CD4-positive, alpha-beta T cell treated with Interleukin-1 beta for 1 hour (primary cell): ENCODE measurements at regions not wholly inside any gene's neighbourhood (a gene's known extent, or its start where the extent isn't known, plus 50 kb on each side); places are given as distances from the start of the nearest gene placed in this dataset.

Source experiments
- DNase-seq, 2 donors: peaks; one replicate each; pipeline ENCODE4 v3.0.0-alpha.2; 2020 to 2022

DNA sequence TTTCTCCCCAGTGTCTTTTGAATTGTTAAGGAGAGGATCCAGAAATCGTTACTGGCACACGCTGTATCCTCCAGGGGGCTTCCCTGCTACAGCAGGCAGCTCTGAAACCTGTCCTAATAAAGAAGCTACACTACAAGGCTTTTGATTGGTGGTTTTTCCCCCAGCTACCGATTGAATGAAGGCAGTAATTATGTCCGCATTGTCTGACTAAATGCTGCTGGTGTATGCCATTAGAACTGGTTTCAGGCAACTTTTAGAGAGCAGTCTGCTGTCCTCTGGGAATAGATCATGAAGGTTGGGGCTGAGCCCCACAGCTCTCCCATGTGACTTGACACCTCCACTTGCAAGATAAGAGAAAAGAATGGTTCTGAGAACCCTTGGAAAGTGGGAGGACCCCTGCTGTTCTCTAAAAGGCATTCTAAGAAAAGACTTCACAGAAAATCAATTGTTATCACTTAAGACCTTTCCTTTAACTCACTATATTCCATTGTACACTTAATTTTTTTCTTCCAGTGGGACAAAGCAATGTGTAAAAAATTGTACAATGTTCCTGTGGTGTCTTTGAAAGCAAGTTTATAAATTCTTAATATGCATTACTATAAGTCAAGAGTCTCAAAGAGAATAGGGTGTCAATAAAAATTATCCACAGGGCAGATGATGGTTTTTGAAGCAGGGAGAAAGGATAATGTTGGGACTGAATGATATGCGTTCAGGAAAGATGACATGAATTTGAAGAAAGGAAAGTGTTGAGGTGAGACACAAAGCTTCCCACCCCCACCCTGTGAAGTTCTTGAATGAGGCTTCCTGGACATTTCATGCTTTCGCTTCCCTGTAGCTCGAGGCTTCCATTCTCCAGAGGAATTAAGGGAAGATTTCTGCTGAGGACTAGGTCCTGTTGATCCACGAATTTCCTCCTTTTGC, 53.0 kb upstream of the DAZL start:
- no peak for DNase-seq

- DNase-seq: no peak
Observed at GRCh38 chr3:16658925-16659793, 53.9 kb upstream of the DAZL start.

DNA sequence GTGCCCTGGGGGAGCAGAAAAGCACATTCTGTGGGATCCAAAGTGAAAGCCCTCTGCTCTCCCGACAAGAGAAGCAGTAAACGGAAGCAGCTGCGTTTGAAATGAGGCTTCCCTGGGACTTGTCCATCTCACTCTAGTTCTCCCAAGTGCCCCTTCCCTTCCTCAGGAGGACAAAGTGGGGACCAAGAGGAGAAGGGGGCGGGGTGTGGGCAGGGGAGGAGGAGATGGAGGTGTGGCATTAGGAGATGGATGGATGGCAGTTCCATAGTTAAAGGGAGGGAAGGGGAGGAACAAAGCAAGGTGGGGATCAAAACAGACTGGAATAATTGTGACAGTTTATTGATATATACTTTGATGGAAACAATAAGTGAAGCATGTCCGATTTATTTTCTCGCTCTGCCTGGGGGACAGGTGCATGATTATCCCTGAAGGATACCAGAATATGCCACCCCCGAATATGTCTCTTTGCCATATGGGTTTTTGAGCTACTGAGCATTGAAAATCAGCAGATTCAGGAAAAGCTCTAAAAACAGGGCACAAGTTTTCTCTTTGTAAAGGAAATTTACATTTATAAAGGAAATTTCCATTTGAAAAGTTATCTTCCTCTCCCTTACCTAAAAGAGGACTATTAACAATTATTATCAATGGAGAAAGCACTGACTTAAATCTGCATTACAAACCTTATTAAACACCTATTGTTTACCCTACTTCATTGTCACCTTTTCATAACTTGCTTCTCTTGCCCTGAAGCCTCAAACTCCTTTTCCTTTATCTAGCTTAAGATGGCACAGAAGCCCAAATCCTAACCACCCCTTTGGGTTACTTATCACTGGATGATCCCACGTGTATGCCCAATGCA, 58.9 kb upstream of the DAZL start:
- DNase-seq: no peak

DNA sequence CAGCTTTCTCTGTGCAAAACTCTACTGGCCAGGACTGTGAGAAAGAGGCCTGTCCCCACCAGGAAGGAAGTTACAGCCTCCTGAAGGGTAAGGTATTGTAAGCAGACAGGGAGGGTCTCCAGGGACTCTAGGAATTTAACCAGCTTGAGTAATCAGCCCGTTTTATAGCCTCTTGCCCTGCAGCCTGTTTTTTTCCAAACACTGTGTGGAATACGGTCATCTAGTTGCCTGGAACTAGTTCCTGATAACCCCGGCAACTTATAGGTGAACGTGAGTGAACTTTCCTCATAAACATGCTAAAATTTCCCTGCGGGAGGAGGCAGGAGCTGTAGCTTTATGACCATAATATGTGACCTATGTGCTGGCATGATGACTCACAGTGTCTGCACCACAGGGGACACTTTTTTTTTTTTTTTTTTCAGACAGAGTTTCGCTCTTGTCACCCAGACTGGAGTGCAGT, 60.1 kb upstream of the DAZL start:
- DNase-seq: no peak

- DNase-seq: no peak
Observed at GRCh38 chr3:16666206-16666605, 61.0 kb upstream of the DAZL start.

DNA sequence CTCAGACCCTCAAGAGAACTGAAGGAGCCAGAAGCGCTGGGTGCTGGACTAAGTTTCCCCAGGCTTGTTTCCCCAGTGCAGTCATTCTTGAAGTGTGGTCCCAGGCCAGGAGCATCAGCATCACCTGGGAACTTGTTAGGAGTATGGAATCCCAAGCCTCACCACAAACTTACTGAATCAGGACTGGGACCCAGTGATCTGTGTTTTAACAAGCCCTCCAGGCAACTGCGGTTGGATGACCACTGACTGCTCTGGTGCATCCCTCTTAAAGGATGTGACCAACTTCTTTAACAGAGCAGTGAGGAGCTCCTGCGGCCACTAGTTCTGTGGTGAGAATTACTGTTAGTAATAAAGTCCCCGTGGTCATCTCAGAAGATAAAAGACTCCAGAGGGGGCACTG, 62.4 kb upstream of the DAZL start:
- no peak for DNase-seq

- DNase-seq: no peak
Observed at GRCh38 chr3:16668776-16669545, 63.7 kb upstream of the DAZL start.

- DNase-seq: no peak
Observed at GRCh38 chr3:16670191-16670590, 65.0 kb upstream of the DAZL start.

DNA sequence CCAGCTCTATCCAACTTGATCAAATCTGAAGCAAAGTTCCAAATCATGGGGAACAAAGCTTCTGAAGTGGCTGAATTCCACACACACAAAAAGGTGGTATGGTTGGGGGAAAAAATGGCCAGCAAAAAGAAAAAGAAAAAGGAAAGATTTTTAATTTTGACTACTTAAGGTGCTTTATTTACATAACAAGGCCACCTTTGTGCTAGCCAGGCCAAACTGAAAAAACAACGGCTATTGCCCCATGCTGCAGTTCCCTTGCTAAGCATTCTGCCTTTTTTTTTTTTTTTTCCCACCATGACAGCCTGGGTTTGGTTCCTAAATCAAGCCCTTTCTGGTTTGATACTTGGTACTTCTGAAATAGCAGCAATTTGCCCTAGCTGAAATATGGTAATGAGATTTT, 66.5 kb upstream of the DAZL start:
- no peak for DNase-seq

DNA sequence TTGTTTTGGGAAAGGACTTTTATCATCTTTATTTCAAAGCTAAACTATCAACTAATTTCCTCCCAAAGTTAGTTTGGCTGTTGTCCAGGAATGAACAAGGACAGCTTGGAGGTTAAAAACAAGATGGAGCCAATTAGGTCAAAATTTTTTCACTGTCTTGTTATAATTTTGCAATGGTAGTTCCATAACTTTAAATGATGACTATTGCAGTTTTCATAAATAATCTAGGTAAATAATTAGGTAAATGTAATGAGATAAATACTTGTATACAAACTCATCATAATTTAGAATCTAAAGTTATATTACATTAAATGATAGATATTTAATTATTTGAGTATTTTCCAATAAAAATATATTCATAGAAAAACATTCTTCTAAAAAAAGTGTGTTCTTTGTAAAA, 68.3 kb upstream of the DAZL start:
- no peak for DNase-seq

GRCh38 chr3:16675805-16676204, 70.6 kb upstream of the DAZL start:
- no peak for DNase-seq

DNA sequence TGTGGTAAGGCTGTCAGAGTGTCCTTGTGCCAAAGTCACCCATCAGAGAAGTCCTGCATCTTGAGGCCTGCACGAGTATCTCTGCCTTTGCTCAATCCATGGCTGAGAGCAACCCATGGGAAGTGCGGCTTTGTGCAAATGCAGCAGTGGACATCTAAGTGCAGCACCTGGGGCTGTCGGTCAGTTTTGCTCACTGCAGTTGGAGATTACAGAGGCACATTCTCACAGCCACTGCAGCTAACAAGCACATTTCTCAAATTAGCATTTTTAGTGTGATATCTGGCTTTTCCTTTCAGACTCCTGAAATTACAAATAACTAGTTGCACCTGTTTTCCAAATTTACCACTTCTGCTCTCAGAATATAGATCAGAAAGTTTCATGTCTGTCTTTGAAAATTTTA, 81.5 kb upstream of the DAZL start:
- DNase-seq: no peak

GRCh38 chr3:16687221-16687620, 82.0 kb upstream of the DAZL start:
- no peak for DNase-seq

DNA sequence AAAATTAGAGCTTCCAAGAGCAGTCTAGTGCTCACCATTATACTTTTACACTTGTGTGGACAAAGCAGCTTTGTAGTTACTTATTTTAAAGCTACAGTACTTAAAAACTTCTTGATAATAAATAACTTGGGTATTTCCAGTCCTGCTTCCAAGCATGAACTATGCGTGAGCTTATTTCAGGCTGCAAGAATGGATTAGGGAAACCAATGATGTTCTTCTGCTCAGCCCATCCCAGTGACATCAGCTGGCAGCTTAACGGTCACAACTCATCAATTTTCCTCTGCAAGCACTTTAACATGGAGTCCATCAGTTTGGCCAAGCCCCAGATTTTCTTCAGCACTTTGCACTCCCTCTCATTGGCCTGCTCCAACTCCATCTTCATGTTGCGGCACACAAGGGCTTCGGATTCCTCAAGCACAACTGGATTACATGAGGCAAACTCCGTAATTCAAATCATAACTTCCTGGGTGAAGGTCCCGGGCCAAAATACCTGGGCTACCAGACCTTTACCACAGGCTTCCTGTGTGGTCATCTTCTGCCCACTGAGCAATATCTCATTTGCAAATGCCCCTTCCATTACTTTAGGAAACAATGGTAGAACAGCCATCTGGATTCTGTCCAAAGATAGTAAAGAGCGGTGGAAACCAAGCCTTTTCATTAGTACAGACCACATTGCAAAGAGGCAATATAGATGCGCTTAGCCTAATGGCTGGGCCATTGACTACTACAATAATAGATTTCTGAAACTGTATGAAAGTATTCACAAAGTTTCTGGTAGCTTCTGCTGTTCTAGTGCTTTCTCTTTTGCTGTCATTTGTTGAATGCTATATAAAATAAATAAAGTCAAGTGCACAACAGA, 87.5 kb upstream of the DAZL start:
- DNase-seq: no peak

GRCh38 chr3:16693820-16694219, 88.6 kb upstream of the DAZL start:
- no peak for DNase-seq

DNA sequence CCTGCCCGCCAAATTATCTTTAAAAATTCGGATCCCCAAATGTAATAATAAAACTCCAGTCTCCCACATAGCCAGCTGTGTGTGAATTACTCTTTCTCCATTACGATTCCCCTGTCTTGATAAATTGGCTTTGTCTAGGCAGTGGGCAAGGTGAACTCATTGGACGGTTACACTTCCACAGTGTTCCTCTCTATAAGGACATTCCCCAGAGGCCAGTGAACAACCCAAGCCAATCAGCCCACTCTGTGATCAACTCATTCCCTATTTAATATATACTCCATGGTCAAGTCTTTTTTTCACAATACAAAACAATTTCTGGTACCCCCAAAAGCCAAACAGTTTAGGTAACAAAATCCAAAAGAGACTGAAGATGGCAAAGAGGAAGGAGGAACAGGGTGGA, 90.5 kb upstream of the DAZL start:
- DNase-seq: no peak

DNA sequence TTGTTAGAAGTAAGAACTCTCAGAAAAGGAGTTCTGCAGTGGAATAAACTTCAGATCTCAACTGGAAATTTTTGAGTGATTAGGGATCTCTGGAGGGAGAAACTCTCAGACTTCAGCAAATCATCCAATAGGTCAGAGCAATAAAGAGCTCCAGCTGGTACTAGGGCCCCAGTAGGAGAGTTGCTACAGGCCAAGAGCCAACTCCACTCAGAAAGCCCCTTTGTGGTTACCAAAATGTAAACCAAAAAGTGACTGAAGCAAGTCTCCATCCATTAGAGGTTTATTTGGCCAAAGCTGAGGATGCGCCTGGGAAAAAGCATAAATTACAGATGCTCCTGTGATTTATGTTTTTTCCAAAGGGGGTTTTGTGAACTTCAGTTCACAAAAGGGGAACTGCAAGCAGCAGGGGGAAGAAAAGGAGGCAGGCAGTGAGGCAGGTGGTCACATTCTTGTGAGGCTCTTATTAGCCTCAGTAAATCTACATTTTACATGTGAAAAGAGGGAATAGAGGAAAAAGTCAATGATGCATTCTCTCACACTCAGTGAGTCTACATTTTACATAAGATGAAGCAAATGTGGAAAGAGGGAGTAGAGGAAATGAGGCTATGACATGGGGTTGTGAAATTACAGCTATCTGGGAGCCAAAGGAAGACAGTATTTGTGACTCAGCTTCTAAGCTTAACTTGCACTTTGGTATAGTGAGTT, 92.4 kb upstream of the DAZL start:
- no peak for DNase-seq

DNA sequence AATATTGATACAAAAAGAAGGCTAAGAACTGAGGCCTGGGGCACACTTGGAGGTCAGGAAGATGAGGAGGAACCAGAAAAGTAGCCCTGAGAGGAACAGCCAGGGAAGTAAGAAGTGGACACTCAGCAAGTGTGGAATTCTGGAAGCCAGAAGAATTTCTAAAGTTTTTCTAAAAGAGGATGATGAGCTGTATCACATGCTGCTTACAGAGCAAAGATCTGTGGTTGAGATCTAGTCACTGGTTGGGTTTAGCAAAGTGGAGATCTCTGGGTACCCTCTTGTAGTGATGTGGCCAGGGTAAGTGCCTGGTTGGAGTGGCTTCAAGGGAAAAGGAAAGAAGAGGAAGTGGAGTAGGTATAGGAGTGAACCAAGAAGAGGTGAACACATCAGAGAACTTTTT, 95.4 kb upstream of the DAZL start:
- DNase-seq: no peak

DNA sequence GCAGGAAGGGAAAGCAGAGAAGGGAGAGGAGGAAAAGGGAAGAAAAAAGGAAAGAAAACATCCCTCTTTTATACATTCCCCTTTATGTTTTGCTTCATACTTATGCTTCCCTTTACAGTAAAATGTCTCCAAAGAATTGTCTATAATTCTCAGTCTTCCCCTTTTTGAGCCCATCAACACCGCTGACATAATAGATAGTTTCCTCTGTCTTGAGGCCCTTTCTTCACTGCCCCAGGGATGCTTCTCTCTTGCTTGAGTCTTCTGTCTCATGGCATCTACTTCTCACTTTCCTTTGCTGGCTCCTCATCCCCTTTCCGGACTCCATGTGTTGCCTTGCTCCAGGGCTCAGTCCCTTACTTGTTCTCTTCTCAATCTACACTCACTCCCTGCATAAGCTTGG, 99.7 kb upstream of the DAZL start:
- DNase-seq: no peak

- DNase-seq: no peak
Observed at GRCh38 chr3:16707260-16707659, 102.0 kb upstream of the DAZL start.

GRCh38 chr3:16708285-16708684, 103.1 kb upstream of the DAZL start:
- DNase-seq: no peak
